GM21360 (cell line): ENCODE measurements at regions not wholly inside any gene's neighbourhood (a gene's known extent, or its start where the extent isn't known, plus 50 kb on each side); places are given as distances from the start of the nearest gene placed in this dataset.
"Not testable (repeated sequence)": the region's sequence is repeated elsewhere in the genome, so short reads cannot be mapped to it uniquely, and the experiment has no call there.

Experiments
- ATAC-seq: cut with Tn5 transposase; IDR thresholded peaks from one replicate; pipeline ENCODE4 v1.9.1; 2021; ENCODE audit warnings: mild to moderate bottlenecking, moderate library complexity; ENCODE audit not compliant: unreplicated experiment

DNA sequence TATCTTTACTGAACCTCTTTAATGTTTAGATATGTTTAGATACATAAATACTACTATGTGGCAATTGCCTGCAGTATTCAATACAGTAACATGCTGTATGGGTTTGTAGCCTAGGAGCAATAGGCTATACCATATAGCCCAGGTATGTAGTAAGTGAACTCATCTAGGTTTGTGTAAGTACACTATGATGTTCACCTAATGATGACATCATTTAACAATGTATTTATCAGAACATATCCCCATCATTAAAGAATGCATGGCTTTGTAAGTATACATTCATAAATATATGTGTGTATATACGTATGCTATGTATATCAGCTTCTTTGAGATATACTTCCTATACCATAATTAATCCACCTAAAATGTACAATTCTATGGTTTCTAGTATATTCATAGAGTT is 631.2 kb upstream of the MAN1A1 start:
- ATAC-seq, result no peak

- ATAC-seq, result no peak
Observed at GRCh38 chr6:119979862-119980261, 630.3 kb upstream of the MAN1A1 start.

- ATAC-seq, result peak; percentile 69
Observed at GRCh38 chr6:119978274-119978889, 628.8 kb upstream of the MAN1A1 start.

GRCh38 chr6:119974430-119975159 is 625.0 kb upstream of the MAN1A1 start:
- ATAC-seq, result no peak

DNA sequence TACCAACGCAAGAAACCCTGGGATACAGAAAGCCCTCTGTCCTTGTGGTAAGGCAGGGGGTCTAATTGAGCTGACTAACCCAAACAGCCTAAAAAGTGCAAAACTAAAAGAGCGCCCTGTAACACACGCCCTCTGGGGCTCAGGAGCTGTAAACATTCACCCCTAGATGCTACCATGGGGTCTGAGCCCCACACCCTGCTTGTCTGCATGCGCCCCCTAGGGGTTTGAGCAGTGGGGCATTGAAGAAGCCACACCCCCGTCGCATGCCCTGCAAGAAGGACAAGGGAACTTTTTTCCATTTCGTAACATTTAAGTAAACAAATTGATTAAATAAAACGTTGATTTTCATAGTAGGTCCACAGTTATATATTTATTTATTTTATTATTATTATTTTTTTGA is 616.9 kb upstream of the MAN1A1 start:
- peak; percentile 87 for ATAC-seq

GRCh38 chr6:119965900-119966299 is 616.3 kb upstream of the MAN1A1 start:
- ATAC-seq, result no peak

DNA sequence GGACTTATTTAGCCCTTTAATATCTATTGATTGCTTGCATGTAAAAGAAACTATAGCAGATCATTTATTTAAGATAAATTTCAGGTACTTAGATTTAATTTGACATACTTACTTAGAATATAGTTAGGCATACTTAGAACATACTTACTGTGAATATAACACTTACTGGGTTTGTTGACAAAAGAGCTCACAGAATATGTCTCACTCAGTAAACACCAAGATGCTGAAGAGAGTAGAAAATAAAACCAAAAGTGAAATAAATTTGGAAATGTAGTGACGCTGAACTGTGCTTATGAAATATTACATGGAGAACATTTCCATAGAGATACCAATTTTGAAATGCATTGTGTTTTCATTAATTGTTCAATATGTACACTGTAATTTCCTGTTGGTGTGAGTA is 615.4 kb upstream of the MAN1A1 start:
- no peak for ATAC-seq

- no peak for ATAC-seq
Observed at GRCh38 chr6:119962505-119962904, 612.9 kb upstream of the MAN1A1 start.

DNA sequence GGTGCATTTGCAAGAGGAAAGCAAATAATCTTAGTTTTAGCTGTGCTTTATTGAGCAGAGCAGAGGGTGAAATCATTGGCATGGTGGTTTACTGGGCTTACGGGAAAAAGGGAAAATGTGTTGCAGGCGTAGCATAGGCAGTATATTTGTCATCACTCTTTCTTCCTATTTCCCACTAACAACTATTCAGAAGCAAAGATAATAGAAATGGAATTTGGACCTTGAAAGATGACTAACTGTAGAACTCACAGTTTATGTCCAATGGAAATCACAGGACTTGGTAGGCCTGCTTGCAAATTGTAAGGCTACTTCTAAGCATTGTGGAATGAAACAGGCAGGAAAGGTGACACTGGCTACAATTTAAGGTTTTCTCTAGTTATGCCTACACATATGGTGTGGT is 611.9 kb upstream of the MAN1A1 start:
- ATAC-seq, result no peak

DNA sequence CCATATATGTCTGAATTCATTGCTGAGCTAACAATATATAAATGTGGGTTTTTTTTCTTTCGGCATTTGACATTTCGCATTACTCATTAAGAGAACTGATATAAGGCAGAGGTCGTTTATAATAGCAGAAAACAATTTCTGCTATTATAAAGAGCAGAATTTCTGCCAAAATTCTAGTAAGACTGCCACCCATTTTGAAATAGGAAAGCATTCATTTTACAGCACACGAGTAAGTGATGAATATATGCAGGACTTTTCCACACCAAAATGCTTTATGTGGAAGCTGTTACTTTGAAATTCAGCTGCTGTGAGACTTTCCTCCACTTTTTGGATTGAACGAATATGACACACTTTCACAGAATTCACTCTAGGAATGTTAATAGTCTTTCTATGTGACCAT is 610.9 kb upstream of the MAN1A1 start:
- no peak for ATAC-seq

DNA sequence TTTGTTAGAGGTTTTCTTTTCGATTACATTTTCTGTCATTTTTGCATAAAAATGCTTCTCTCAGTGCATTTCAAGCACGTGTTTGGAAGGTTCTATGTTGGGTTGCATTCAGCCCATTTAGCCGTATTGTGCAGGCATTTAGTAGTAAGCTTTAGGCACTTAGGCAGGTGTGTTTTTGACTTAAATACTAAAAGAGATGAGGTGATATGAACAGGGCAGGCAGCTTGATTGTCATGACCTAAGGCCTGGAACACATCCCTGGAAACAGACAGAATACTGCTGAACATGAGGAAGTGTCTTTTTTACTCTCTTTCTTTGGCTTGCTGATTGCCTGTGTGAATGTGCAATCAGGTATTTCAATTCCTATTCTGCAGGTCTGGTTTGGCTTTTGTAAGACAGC is 610.5 kb upstream of the MAN1A1 start:
- no peak for ATAC-seq

- no peak for ATAC-seq
Observed at GRCh38 chr6:119957195-119957594, 607.6 kb upstream of the MAN1A1 start.

GRCh38 chr6:119952696-119953095 is 603.1 kb upstream of the MAN1A1 start:
- ATAC-seq, result no peak

DNA sequence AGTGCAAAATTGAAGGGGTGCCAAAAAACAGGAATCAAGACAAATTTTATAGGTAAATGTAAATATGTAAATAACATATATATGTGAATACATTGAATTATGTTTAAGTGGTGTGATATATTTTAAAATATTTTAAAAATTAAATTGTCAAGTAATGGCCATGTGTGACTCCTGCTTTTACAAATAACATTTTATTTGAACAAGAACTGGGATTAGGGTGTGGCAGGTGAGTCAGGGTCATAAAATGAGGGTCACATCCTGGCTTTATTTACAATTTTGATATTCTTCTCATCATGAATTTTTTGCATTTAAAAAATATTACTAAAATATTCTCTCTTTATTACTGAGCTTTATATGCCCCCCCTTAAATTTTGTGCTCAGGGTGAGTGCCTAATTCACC is 601.1 kb upstream of the MAN1A1 start:
- ATAC-seq, result no peak

- ATAC-seq, result no peak
Observed at GRCh38 chr6:119942078-119942752, 592.7 kb upstream of the MAN1A1 start.

- ATAC-seq, result no peak
Observed at GRCh38 chr6:119938752-119939151, 589.2 kb upstream of the MAN1A1 start.

DNA sequence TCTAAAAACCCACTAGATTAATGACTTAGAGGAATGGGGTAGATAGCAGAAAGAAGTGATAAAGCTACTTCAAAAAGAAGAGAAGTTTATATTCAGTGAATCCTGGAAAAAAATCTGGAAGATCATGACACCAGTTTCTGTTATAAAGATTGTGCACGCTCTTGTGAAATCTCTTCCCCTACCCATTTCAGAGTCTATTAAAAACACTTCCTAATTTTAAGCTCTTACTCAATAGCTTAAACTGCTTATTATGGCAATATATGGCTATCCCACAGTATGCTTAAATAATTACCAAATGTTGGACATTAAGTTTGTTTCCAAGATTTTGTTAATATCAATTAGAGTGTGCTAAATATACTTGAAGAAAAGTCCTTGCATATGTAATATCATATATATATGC is 585.3 kb upstream of the MAN1A1 start:
- ATAC-seq, result no peak

- no peak for ATAC-seq
Observed at GRCh38 chr6:119929121-119929520, 579.6 kb upstream of the MAN1A1 start.

DNA sequence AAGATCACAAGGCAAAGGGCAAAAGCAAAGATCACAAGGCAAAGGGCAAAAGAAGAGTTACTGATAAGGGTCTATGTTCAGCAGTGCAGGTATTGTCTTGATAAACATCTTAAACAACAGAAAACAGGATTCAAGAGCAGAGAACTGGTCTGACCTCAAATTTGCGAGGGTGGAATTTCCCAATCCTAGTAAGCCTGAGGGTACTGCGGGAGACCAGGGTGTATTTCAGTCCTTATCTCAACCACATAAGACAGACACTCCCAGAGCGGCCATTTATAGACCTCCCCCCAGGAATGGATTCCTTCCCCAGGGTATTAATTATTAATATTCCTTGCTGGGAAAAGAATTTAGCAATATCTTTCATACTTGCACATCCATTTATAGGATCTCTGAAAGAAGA is 575.3 kb upstream of the MAN1A1 start:
- ATAC-seq, result not testable (repeated sequence)

DNA sequence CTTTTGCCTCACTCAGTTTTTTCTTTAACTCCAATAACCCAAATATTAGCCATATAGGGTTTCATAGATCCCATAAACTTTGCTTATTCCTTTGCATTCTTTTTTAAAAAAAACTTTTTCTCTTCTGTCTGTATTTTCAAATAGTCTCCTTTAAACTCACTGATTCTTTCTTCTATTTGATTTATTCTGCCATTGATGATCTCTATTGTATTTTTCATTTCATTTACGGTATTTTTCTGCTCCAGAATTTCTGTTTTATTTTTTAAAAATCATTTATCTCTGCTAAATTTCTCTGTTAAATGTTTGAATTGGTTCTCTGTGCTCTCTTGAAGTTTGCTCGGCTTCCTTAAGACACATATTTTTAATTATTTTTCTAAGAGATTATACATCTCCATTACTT is 573.3 kb upstream of the MAN1A1 start:
- ATAC-seq, result no peak

DNA sequence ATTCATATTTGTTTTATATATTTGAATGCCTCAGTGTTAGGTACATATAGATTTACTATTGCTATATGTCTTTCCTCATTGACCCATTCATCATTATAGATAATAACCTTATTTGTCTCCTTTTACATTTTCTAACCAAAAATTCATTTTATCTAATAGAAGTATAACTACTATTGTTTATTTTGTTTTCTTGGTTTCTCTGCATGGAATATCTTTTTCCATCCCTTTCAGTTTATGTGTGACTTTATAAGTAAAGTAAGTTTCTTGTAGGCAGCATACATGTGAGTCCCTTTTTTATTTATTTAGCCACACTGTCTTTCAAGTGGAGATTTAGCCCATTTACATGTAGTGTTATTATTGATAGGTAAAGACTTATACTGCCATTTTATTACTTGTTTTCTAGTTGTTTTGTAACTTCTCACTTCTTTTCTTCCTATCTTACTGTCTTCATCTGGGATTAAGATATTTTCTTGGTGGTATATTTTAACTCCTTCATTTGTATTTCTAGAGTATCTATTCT is 572.0 kb upstream of the MAN1A1 start:
- no peak for ATAC-seq

GRCh38 chr6:119917186-119917585 is 567.6 kb upstream of the MAN1A1 start:
- ATAC-seq, result no peak
